Body of pancreas (tissue), 4 donors: ENCODE measurements at regions not wholly inside any gene's neighbourhood (a gene's known extent, or its start where the extent isn't known, plus 50 kb on each side); places are given as distances from the start of the nearest gene placed in this dataset.
"Not testable (repeated sequence)": the region's sequence is repeated elsewhere in the genome, so short reads cannot be mapped to it uniquely, and the experiment has no call there.

Source experiments
- CTCF ChIP-seq, 7 experiments: fragments of 450-650 bp in 4 of 7; fragments of 200-600 bp in 3 of 7; sonication (generic) in 3 of 7; IDR thresholded peaks; one replicate each; pipeline ENCODE4 v1.5.1; 2016 to 2019; ENCODE audit warnings: antibody characterized with exemption in 7 of 7
- POLR2A ChIP-seq, 3 donors: fragments of 450-650 bp; IDR thresholded peaks; one replicate each; pipeline ENCODE4 v1.6.1; 2016; ENCODE audit warnings: antibody characterized with exemption in 3 of 3, mild to moderate bottlenecking in 2 of 3

DNA sequence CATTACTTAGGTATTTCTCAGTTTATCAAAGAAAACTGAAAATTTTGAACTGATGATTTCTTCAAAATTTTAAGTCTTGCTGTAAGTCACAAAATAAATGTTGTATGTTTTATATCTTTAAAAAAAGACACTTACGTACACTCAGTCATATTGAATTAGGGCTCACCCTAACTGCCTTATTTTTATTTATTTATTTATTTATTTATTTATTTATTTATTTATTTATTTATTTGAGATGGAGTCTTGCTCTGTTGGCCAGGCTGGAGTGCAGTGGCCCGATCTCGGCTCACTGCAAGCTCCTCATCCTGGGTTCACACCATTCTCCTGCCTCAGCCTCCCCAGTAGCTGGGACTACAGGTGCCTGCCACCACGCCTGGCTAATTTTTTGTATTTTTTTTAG is 881.9 kb downstream of the TTLL7 start:
- TF ChIP-seq CTCF, POLR2A (IDR thresholded peaks at IDR 0.05): not testable (repeated sequence)
